H1 (cell line): ENCODE measurements at regions not wholly inside any gene's neighbourhood (a gene's known extent, or its start where the extent isn't known, plus 50 kb on each side); places are given as distances from the start of the nearest gene placed in this dataset.
A peak's percentile ranks its signal among the peaks of the same experiment; 100 is the strongest.

Source experiments
- CTCF ChIA-PET: fragments of 300-600 bp; sonication (Branson Sonifier 250); formaldehyde crosslinking; loops from one replicate; lab custom pipeline; 2021; ENCODE audit not compliant: partially characterized antibody; lab: Charles Lee
- POLR2A ChIA-PET: fragments of 300-600 bp; sonication (Branson Sonifier 250); formaldehyde crosslinking; loops from one replicate; lab custom pipeline; 2021; ENCODE audit warnings: inconsistent platforms; ENCODE audit not compliant: partially characterized antibody; lab: Charles Lee
- DNase-seq, 2 experiments: peaks; one replicate each; pipeline versions ENCODE4 v3.0.0 to v3.0.0-alpha.2; 2010 to 2022; ENCODE audit warnings: low spot score in 2 of 2, low read depth in 1 of 2, mixed read lengths in 1 of 2
- FAIRE-seq: peaks from 2 replicates; lab custom pipeline; 2011; peaks lifted over from hg19 to GRCh38; lab: Jason Lieb, UNC
- H2AFZ ChIP-seq: 2 replicates; pipeline ENCODE4 v1.8.1; 2012; ENCODE audit warnings: low read length, inconsistent platforms
- H2AK5ac ChIP-seq: 2 replicates; pipeline ENCODE4 v1.6.1; 2013; ENCODE audit warnings: low read depth, low read length
- H2BK120ac ChIP-seq: replicated peaks from 2 replicates; pipeline ENCODE3; 2013; ENCODE audit warnings: low read depth, low read length, inconsistent platforms
- H2BK12ac ChIP-seq: 2 replicates; pipeline ENCODE4 v1.6.1; 2013; ENCODE audit warnings: low read depth, low read length
- H2BK15ac ChIP-seq: 2 replicates; pipeline ENCODE4 v1.6.1; 2013; ENCODE audit warnings: low read length
- H2BK20ac ChIP-seq: 2 replicates; pipeline ENCODE4 v1.6.1; 2013; ENCODE audit warnings: low read length
- H2BK5ac ChIP-seq: 2 replicates; pipeline ENCODE4 v1.6.1; 2013; ENCODE audit warnings: low read depth, low read length
- H3K14ac ChIP-seq: 2 replicates; pipeline ENCODE4 v1.6.1; 2013; ENCODE audit warnings: inconsistent platforms; ENCODE audit not compliant: insufficient read length
- H3K18ac ChIP-seq: 2 replicates; pipeline ENCODE4 v1.6.1; 2013; ENCODE audit warnings: low read length; ENCODE audit errors: extremely low read depth
- H3K23ac ChIP-seq: 2 replicates; pipeline ENCODE4 v1.6.1; 2013; ENCODE audit warnings: inconsistent platforms; ENCODE audit not compliant: insufficient read length
- H3K23me2 ChIP-seq: 2 replicates; pipeline ENCODE4 v1.6.1; 2013; ENCODE audit warnings: low read depth, low read length
- H3K27ac ChIP-seq: 2 replicates; pipeline ENCODE4 v1.6.1; 2011; ENCODE audit warnings: low read depth, low read length, inconsistent platforms
- H3K27me3 ChIP-seq, 4 experiments: replicated peaks in 1 of 4; 1 replicate in 1 of 4; 2 replicates in 3 of 4; pipeline versions ENCODE4 v1.6.1 to v1.8.1; 2011 to 2013; ENCODE audit warnings: low read length in 3 of 4, mild to moderate bottlenecking in 3 of 4, inconsistent platforms in 2 of 4, mixed read lengths in 2 of 4, moderate library complexity in 1 of 4; ENCODE audit not compliant: control insufficient read depth in 3 of 4, insufficient read depth in 3 of 4; ENCODE audit errors: extremely low read depth in 1 of 4
- H3K36me3 ChIP-seq, 4 experiments: 2 replicates each; pipeline versions ENCODE4 v1.6.1 to v1.8.1; 2011 to 2013; ENCODE audit warnings: mild to moderate bottlenecking in 4 of 4, low read length in 3 of 4, moderate library complexity in 2 of 4, control low read depth in 1 of 4, inconsistent platforms in 1 of 4; ENCODE audit not compliant: insufficient read depth in 4 of 4, control insufficient read depth in 2 of 4
- H3K4ac ChIP-seq: replicated peaks from 2 replicates; pipeline ENCODE3; 2013; ENCODE audit warnings: low read length, low read depth, mixed read lengths, inconsistent platforms; ENCODE audit not compliant: insufficient read length
- H3K4me1 ChIP-seq, 4 experiments: replicated peaks in 1 of 4; 1 replicate in 1 of 4; 2 replicates in 3 of 4; pipeline versions ENCODE4 v1.6.1 to v1.8.1; 2011 to 2013; ENCODE audit warnings: low read length in 3 of 4, inconsistent platforms in 2 of 4, mixed read lengths in 1 of 4; ENCODE audit not compliant: insufficient read depth in 4 of 4, control insufficient read depth in 3 of 4
- H3K4me2 ChIP-seq, 2 experiments: 2 replicates each; pipeline versions ENCODE4 v1.6.1 to v1.8.1; 2011 to 2013; ENCODE audit warnings: low read depth in 2 of 2, low read length in 2 of 2, control low read depth in 1 of 2, inconsistent platforms in 1 of 2, mild to moderate bottlenecking in 1 of 2; ENCODE audit not compliant: insufficient read depth in 1 of 2
- H3K4me3 ChIP-seq, 4 experiments: fragments of 200-600, 300-600 bp in 1 of 4; sonication (generic), shearing (Covaris generic), sonication (Bioruptor Twin) in 1 of 4; 2 replicates each; pipeline versions ENCODE4 v1.5.1 to v1.8.1; 2011 to 2016; ENCODE audit warnings: low read length in 4 of 4, low read depth in 3 of 4, control low read depth in 2 of 4, inconsistent platforms in 2 of 4, mild to moderate bottlenecking in 2 of 4, mixed read lengths in 1 of 4, moderate library complexity in 1 of 4; ENCODE audit not compliant: insufficient read depth in 2 of 4; ENCODE audit errors: extremely low read depth in 1 of 4
- H3K56ac ChIP-seq: replicated peaks from 2 replicates; pipeline ENCODE3; 2013; ENCODE audit warnings: low read depth, mild to moderate bottlenecking, mixed read lengths, low read length, inconsistent platforms; ENCODE audit not compliant: insufficient read length
- H3K79me1 ChIP-seq: 2 replicates; pipeline ENCODE4 v1.6.1; 2013; ENCODE audit warnings: low read depth, low read length, control low read depth
- H3K79me2 ChIP-seq, 2 experiments: 2 replicates each; pipeline versions ENCODE4 v1.6.1 to v1.8.1; 2012 to 2013; ENCODE audit warnings: low read length in 2 of 2, mild to moderate bottlenecking in 2 of 2, inconsistent platforms in 1 of 2; ENCODE audit not compliant: insufficient read depth in 2 of 2, control insufficient read depth in 1 of 2
- H3K9ac ChIP-seq, 4 experiments: replicated peaks in 1 of 4; 1 replicate in 1 of 4; 2 replicates in 3 of 4; pipeline versions ENCODE4 v1.6.1 to v1.8.1; 2011 to 2013; ENCODE audit warnings: low read depth in 3 of 4, low read length in 3 of 4, control low read depth in 2 of 4, mild to moderate bottlenecking in 2 of 4, moderate library complexity in 2 of 4, inconsistent platforms in 1 of 4; ENCODE audit errors: extremely low read depth in 1 of 4
- H3K9me3 ChIP-seq, 2 experiments: 2 replicates each; pipeline versions ENCODE4 v1.6.1 to v1.8.1; 2012 to 2013; ENCODE audit warnings: mild to moderate bottlenecking in 2 of 2, moderate library complexity in 2 of 2, control low read depth in 1 of 2, inconsistent platforms in 1 of 2, low read depth in 1 of 2, low read length in 1 of 2, mixed read lengths in 1 of 2; ENCODE audit not compliant: insufficient read depth in 2 of 2
- H4K20me1 ChIP-seq, 2 experiments: replicated peaks in 1 of 2; 2 replicates each; pipeline versions ENCODE3 to v1.8.1; 2011 to 2013; ENCODE audit warnings: inconsistent platforms in 2 of 2, low read length in 2 of 2, mild to moderate bottlenecking in 1 of 2; ENCODE audit not compliant: insufficient read depth in 2 of 2, control insufficient read depth in 1 of 2
- H4K5ac ChIP-seq: 2 replicates; pipeline ENCODE4 v1.6.1; 2013; ENCODE audit warnings: low read length, low read depth, mixed read lengths, inconsistent platforms; ENCODE audit not compliant: insufficient read length
- H4K8ac ChIP-seq: 2 replicates; pipeline ENCODE4 v1.8.0; 2013; ENCODE audit warnings: mild to moderate bottlenecking, moderate library complexity, low read length, inconsistent platforms; ENCODE audit not compliant: insufficient read depth; ENCODE audit errors: extremely low read depth
- H4K91ac ChIP-seq: replicated peaks from 2 replicates; pipeline ENCODE3; 2013; ENCODE audit warnings: low read length, mixed read lengths, inconsistent platforms; ENCODE audit not compliant: insufficient read length
- EP300 ChIP-seq, 2 experiments: IDR thresholded peaks; 1 replicate in 1 of 2; 2 replicates in 1 of 2; pipeline ENCODE4 v1.6.1; 2011 to 2012; ENCODE audit warnings: low read depth in 2 of 2, low read length in 2 of 2, mild to moderate bottlenecking in 2 of 2, borderline replicate concordance in 1 of 2, inconsistent platforms in 1 of 2, moderate library complexity in 1 of 2
- KDM1A ChIP-seq: fragments of 200-600, 300-600 bp; sonication (generic); IDR thresholded peaks from 2 replicates; pipeline ENCODE4 v1.7.1; 2016; ENCODE audit warnings: mild to moderate bottlenecking, low read length, borderline replicate concordance
- SUZ12 ChIP-seq: fragments of 200-600 bp; sonication (generic); IDR thresholded peaks from 2 replicates; pipeline ENCODE4 v1.6.1; 2012; ENCODE audit warnings: mild to moderate bottlenecking, inconsistent platforms, low read length, moderate library complexity, mixed read lengths
- WGBS, 2 experiments: shearing (Covaris generic) in 1 of 2; methylation state at CpG; one replicate each; pipeline versions ENCODE4 v1.1.6 to v1.1.7; 2013 to 2015; ENCODE audit warnings: low lambda C conversion rate in 2 of 2, mixed read lengths in 2 of 2, inconsistent platforms in 1 of 2, low coverage in 1 of 2, missing lambda C conversion rate in 1 of 2; ENCODE audit not compliant: insufficient replicate concordance in 2 of 2, insufficient coverage in 1 of 2, insufficient read length in 1 of 2; ENCODE audit errors: extremely low coverage in 1 of 2, missing lambda C conversion rate in 1 of 2; 5-methylcytosine and 5-hydroxymethylcytosine counted together

GRCh38 chr16:85513180-85513579, 99.9 kb upstream of the GSE1 start:
- no peaks in the 10 kb centered on the region for H3K9me3 ChIP-seq
- POLR2A ChIA-PET = interaction anchor here (1.3 to 2.1 kb wide), 4 partner anchors 10 to 97 kb away, joined by 3 to 7 read pairs (median 3); no protein-coding TSS in a partner anchor
- TF ChIP-seq KDM1A = no peak
- no peak for TF ChIP-seq SUZ12
- no peak for TF ChIP-seq EP300 (IDR thresholded peaks at IDR 0.05; ENCODE audit: borderline replicate concordance in 1 of 2, low read depth in 2 of 2, low read length in 2 of 2)
- TF ChIP-seq, all 59 proteins: peak for 0
- Histone ChIP-seq H2BK12ac (no peak overlapping the region), H3K79me2 (no peaks in the 10 kb centered on the region), H4K20me1 (no peaks in the 10 kb centered on the region), H3K36me3 (no peaks in the 10 kb centered on the region), H3K14ac (no peak overlapping the region), H3K18ac (no peak overlapping the region), H3K4me3 (no peak overlapping the region), H2BK20ac (no peak overlapping the region), H2AFZ (no peak overlapping the region), H4K91ac (no peak overlapping the region), H3K27me3 (no peaks in the 10 kb centered on the region; a peak in 1 of 7 replicates), H3K9ac (no peak overlapping the region), H3K56ac (no peak overlapping the region), H4K5ac (no peak overlapping the region), H3K79me1 (no peaks in the 10 kb centered on the region; the same call in none of the 2 replicates), H2BK5ac (no peak overlapping the region; the same call in 1 of the 2 replicates), H2BK15ac (peak overlapping the region; percentile 46; the same call in 1 of the 2 replicates), H3K4me2 (no peak overlapping the region), H3K23me2 (peaks cover 2% of the 10 kb centered on the region; the same call in 1 of the 2 replicates), H4K8ac (no peak overlapping the region; the same call in 1 of the 2 replicates), H2BK120ac (no peak overlapping the region), H3K4ac (no peak overlapping the region), H2AK5ac (peak overlapping the region; percentile 65; the same call in 1 of the 2 replicates), H3K4me1 (peaks cover 0 to 27% (median 14%) of the 10 kb centered on the region in 4 experiments; a peak in 6 of 7 replicates), H3K27ac (no peak overlapping the region), H3K23ac (no peak overlapping the region)
- CTCF ChIA-PET = interaction anchor here (0.6 to 6.6 kb wide), 21 partner anchors 10 to 1562 kb away, joined by 3 to 56 read pairs (median 5); no protein-coding TSS in a partner anchor
- 85% methylated on average over 6 of the region's 9 CpGs; no CpG with 5 or more reads in 1 of the 2 experiments for WGBS, 2 experiments
- no peak for DNase-seq
- FAIRE-seq = no peak
